ENCODE measurements at regions not wholly inside any gene's neighbourhood (a gene's known extent, or its start where the extent isn't known, plus 50 kb on each side); places are given as distances from the start of the nearest gene placed in this dataset.

DNA sequence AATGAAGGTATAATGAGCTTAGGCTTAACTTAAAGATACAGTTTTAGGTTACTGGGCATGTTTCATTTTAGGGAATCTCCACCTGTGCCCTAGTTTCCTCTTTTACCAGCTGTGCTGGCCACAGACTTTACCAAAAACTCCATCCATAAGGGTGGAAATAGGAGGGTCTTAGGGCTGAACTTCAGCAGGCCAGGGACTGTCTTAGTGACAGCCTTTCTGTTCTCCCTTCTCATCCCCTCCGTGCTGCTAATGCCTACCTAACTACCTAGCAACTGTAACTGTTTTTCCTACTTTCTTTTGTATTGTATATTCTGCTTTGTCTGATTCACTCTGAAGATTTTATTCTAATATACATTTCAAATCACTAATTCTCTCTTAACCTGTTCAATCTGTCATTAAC lies 1375.3 kb downstream of the PCDH18 start:
- DNase-seq (ENCODE audit: low read depth in 2 of 3, low spot score in 2 of 3), result no peak

- DNase-seq (ENCODE audit: low read depth in 2 of 3, low spot score in 2 of 3), result no peak
Measured at GRCh38 chr4:136150046-136150445, 1382.2 kb downstream of the PCDH18 start.

GRCh38 chr4:136136601-136137000 lies 1395.7 kb downstream of the PCDH18 start:
- no peak for DNase-seq (ENCODE audit: low read depth in 2 of 3, low spot score in 2 of 3)

DNA sequence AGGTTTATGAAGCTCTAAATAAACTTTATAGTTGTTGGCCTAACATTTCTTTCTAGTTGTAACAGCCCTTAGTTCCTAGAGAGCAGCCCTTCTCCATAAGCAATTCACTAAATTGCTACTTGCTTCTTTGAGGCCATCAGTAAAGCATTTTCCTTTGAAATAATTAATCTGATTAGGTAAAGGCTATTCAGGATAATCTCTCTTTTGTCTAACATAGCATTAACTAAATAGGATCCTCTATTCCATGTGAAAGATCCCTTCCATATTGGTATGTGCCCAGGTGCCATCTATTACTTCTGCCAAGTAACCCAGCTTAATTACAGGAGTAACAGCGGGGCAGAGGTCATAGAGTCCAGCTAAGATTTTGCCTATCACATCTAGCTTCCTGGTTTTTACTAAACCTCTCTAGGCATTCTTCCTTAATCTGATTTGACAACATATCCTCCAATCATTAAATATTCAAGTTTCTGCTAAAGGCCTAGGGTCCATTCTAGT lies 1408.0 kb downstream of the PCDH18 start:
- DNase-seq (ENCODE audit: low read depth in 2 of 3, low spot score in 2 of 3), result no peak

- DNase-seq (ENCODE audit: low read depth in 2 of 3, low spot score in 2 of 3), result no peak
Measured at GRCh38 chr4:136121426-136121825, 1410.9 kb downstream of the PCDH18 start.

DNA sequence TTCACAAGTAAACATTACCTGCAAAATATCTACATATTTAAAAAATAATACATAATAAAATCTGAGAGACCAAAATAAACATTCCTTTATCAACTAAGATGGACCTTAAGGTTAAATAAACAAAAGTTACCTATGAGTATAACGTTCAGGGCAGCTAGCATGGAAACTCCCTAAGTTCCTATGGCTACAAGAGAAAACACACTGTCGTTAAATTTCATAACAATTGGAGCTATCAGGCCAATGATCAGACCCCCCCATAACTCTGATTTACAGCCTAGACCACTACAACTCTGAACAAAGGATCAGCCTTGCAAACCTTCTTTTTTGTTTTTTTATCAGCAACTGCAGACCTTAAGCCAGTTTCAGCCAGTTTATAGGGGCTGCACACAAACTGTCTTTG lies 1418.4 kb downstream of the PCDH18 start:
- no peak for DNase-seq (ENCODE audit: low read depth in 2 of 3, low spot score in 2 of 3)

- no peak for DNase-seq (ENCODE audit: low read depth in 2 of 3, low spot score in 2 of 3)
Measured at GRCh38 chr4:136112116-136112515, 1420.2 kb downstream of the PCDH18 start.

- no peak for DNase-seq (ENCODE audit: low read depth in 2 of 3, low spot score in 2 of 3)
Measured at GRCh38 chr4:136106753-136107152, 1425.5 kb downstream of the PCDH18 start.

GRCh38 chr4:136103616-136104015 lies 1428.7 kb downstream of the PCDH18 start:
- no peak for DNase-seq (ENCODE audit: low read depth in 2 of 3, low spot score in 2 of 3)

DNA sequence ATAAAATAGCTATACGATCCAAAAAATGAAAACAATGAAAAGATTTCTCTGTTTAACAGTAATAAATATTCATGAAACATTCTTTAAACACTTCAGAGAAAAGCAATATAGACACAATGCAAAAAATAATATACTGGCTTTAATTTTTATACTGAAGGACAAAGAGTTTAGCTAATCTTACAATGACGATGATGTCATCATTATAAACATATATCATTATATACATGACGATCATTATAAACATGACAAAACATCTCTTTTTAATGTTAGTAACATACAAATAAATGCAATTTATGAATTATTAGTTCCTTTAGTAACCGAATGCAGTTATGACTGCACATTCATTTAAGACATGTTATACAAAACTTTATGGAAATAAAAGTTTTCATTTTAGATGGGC lies 1434.6 kb downstream of the PCDH18 start:
- DNase-seq (ENCODE audit: low read depth in 2 of 3, low spot score in 2 of 3), result no peak

- no peak for DNase-seq (ENCODE audit: low read depth in 2 of 3, low spot score in 2 of 3)
Measured at GRCh38 chr4:136088211-136088867, 1444.0 kb downstream of the PCDH18 start.

DNA sequence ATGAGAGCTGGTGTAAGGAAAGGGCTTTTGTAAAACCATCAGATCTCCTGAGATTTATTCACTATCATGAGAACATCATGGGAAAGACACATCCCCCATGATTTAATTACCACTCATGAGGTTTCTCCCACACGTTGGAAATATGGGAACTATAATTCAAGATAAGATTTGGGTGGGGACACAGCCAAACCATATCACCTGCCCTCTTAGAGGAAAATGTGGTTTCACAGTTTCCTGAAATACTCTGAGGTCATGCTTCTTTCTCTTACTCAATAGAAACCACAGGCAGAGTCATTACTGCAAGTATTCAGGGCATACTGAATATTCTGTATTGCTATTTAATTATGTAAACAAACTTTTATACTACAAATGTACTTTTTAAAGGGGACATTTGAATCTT lies 1453.3 kb downstream of the PCDH18 start:
- no peak for DNase-seq (ENCODE audit: low read depth in 2 of 3, low spot score in 2 of 3)

DNA sequence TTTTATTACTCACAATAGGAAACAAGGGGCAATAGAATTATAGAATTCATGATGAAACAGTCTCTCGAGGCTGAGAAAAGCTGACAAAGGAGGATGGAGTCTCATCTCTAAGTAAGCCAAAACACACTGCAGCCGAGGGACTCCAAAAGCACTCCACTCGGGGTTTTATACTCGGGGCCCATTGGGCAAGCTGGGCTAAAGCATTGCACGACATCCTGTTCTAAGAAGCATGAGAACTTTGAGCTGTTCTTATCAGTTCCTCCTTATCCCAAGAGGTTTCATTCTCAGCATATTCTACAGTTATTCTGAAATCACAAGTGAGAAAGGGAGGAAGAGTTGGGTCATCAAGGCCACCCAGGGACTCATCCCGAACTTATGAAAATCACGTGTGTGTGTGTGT lies 1475.5 kb downstream of the PCDH18 start:
- no peak for DNase-seq (ENCODE audit: low read depth in 2 of 3, low spot score in 2 of 3)

- DNase-seq (ENCODE audit: low read depth in 2 of 3, low spot score in 2 of 3), result no peak
Measured at GRCh38 chr4:136055360-136055759, 1476.9 kb downstream of the PCDH18 start.

DNA sequence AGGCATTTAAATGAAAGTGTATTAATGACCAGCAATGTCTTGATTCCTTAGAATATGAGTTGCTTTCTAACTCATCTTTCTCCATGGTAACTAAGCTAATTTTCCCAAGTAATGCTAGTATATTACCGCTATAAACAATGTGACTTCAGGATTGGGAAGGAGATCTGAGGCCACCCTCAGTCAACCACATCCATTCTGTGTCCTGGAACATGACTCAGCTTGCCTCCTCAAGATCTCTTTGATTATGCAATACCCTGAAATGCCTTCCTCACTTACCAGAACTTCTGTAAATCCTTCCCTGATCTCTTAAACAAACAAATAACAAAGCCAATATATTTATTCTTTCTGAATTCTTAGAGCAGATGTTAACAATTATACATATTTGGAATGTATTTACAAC lies 1495.5 kb downstream of the PCDH18 start:
- no peak for DNase-seq (ENCODE audit: low read depth in 2 of 3, low spot score in 2 of 3)

GRCh38 chr4:136032391-136032790 lies 1499.9 kb downstream of the PCDH18 start:
- no peak for DNase-seq (ENCODE audit: low read depth in 2 of 3, low spot score in 2 of 3)

- DNase-seq (ENCODE audit: low read depth in 2 of 3, low spot score in 2 of 3), result no peak
Measured at GRCh38 chr4:136025540-136025939, 1506.8 kb downstream of the PCDH18 start.

DNA sequence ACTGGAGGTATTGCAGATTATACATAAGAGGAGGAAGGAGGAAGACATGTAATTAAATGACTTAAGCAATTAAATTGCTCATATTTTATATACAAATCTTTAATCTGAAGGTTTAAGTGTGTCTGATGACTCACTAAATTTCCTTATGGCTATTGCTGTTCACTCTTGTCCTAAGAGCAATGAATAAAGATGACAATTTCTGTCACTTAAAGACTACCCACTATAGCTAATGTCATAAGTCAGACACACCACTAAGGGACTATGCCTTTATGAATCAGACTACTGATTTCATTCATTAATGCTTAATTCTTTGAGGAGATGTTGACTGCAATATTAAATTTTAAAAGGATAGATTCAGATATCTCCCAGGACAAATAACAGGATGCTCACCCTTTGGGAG lies 1514.7 kb downstream of the PCDH18 start:
- DNase-seq (ENCODE audit: low read depth in 2 of 3, low spot score in 2 of 3), result no peak

GRCh38 chr4:136012220-136012619 lies 1520.1 kb downstream of the PCDH18 start:
- DNase-seq (ENCODE audit: low read depth in 2 of 3, low spot score in 2 of 3), result no peak

- no peak for DNase-seq (ENCODE audit: low read depth in 2 of 3, low spot score in 2 of 3)
Measured at GRCh38 chr4:136009258-136009832, 1522.9 kb downstream of the PCDH18 start.

GRCh38 chr4:136007991-136008390 lies 1524.3 kb downstream of the PCDH18 start:
- DNase-seq (ENCODE audit: low read depth in 2 of 3, low spot score in 2 of 3), result no peak

DNA sequence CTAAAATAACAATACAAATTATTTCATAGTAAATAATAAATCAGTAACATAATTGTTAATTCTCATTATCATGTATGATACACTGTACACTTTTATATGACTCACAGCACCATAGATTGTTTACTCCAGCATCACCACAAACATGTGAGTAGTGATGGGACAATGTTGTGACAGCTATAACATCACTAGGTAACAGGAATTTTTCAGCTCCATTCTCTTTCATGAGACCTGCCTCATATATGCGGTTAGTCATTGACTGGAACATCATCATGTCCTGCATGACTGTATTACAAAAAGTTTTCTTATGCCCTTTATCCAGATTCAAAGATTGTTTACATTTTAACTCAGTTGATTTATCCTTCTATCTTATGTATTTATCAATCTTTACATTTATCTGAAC lies 1530.0 kb downstream of the PCDH18 start:
- DNase-seq (ENCODE audit: low read depth in 2 of 3, low spot score in 2 of 3), result no peak

DNA sequence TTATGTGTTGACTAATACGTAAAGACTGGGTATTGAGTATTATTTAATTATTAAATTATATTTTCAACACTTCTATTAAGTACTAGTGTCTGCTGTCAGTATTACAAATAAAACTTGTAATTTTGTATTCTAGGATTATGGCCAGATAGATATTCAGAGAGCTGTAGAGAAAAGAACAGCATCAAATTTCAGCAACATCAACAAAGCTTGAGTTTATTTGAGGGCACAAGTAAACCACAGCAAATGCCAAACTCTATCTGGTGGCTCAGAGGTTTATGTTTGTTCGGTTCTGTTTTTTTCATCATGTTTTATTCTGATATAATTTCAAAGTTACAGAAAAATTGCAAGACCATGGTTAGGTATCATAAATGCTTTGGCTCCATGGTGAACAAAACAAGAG lies 1530.5 kb downstream of the PCDH18 start:
- DNase-seq (ENCODE audit: low read depth in 2 of 3, low spot score in 2 of 3), result no peak

Measured in activated CD8-positive, alpha-beta memory T cell treated with anti-CD3 and anti-CD28 coated beads for 48 hours (primary cell).